Muscle layer of colon (tissue), 2 donors: ENCODE measurements at regions not wholly inside any gene's neighbourhood (a gene's known extent, or its start where the extent isn't known, plus 50 kb on each side); places are given as distances from the start of the nearest gene placed in this dataset.
"Not testable (repeated sequence)": the region's sequence is repeated elsewhere in the genome, so short reads cannot be mapped to it uniquely, and the experiment has no call there.

Experiments
- H3K27ac ChIP-seq: one replicate; pipeline ENCODE4 v1.7.0; 2013; ENCODE audit warnings: low read depth, mild to moderate bottlenecking, low read length, moderate library complexity
- H3K27me3 ChIP-seq, 2 donors: one replicate each; pipeline ENCODE4 v1.7.0; 2013; ENCODE audit warnings: low read length in 2 of 2, mild to moderate bottlenecking in 2 of 2; ENCODE audit not compliant: insufficient read depth in 2 of 2, control insufficient read depth in 1 of 2
- H3K36me3 ChIP-seq: one replicate; pipeline ENCODE4 v1.7.0; 2013; ENCODE audit warnings: mild to moderate bottlenecking, low read length; ENCODE audit not compliant: insufficient read depth
- H3K4me1 ChIP-seq: one replicate; pipeline ENCODE4 v1.7.0; 2013; ENCODE audit warnings: mild to moderate bottlenecking, low read length; ENCODE audit not compliant: insufficient read depth
- H3K4me3 ChIP-seq, 2 donors: one replicate each; pipeline ENCODE4 v1.7.0; 2013; ENCODE audit warnings: low read length in 2 of 2, low read depth in 1 of 2, mild to moderate bottlenecking in 1 of 2, moderate library complexity in 1 of 2
- H3K9ac ChIP-seq: one replicate; pipeline ENCODE4 v1.7.0; 2013; ENCODE audit warnings: low read length
- H3K9me3 ChIP-seq: one replicate; pipeline ENCODE4 v1.7.0; 2013; ENCODE audit warnings: mild to moderate bottlenecking, low read length
- donor health status: abdominal sarcoma.
- donor health status: Adenocarcinoma of cecum.

GRCh38 chr2:20115902-20116301, 64.5 kb upstream of the LAPTM4A start:
- H3K4me3 ChIP-seq, result no peak overlapping the region
- H3K27ac ChIP-seq, result no peak overlapping the region
- no peaks in the 10 kb centered on the region for H3K4me1 ChIP-seq
- H3K27me3 ChIP-seq, result no peaks in the 10 kb centered on the region
- H3K9ac ChIP-seq, result no peak overlapping the region
- H3K36me3 ChIP-seq, result no peaks in the 10 kb centered on the region
- no peaks in the 10 kb centered on the region for H3K9me3 ChIP-seq

DNA sequence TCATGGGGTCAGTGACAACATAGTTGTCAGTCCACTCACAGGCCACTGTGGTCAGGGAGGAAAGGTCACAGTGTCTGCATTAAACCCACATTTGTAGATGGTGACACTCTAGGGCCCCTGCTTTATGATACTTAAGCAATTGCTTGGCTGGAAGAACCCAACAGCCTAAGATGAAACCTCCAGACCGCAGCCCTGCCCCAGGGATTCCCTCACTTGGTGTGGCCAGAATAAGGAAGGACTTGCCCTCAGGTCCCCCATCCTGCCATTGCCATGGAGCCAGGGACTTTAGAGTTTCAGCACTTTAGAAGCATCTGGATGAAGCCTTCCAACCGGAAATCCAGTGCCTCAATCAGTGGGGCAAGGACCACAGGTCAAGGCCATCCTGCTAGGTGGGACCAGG, 63.9 kb upstream of the LAPTM4A start:
- Histone ChIP-seq H3K9me3 (no peaks in the 10 kb centered on the region), H3K4me1 (no peaks in the 10 kb centered on the region), H3K27ac (no peak overlapping the region), H3K9ac (no peak overlapping the region), H3K4me3 (no peak overlapping the region), H3K27me3 (no peaks in the 10 kb centered on the region), H3K36me3 (no peaks in the 10 kb centered on the region)

DNA sequence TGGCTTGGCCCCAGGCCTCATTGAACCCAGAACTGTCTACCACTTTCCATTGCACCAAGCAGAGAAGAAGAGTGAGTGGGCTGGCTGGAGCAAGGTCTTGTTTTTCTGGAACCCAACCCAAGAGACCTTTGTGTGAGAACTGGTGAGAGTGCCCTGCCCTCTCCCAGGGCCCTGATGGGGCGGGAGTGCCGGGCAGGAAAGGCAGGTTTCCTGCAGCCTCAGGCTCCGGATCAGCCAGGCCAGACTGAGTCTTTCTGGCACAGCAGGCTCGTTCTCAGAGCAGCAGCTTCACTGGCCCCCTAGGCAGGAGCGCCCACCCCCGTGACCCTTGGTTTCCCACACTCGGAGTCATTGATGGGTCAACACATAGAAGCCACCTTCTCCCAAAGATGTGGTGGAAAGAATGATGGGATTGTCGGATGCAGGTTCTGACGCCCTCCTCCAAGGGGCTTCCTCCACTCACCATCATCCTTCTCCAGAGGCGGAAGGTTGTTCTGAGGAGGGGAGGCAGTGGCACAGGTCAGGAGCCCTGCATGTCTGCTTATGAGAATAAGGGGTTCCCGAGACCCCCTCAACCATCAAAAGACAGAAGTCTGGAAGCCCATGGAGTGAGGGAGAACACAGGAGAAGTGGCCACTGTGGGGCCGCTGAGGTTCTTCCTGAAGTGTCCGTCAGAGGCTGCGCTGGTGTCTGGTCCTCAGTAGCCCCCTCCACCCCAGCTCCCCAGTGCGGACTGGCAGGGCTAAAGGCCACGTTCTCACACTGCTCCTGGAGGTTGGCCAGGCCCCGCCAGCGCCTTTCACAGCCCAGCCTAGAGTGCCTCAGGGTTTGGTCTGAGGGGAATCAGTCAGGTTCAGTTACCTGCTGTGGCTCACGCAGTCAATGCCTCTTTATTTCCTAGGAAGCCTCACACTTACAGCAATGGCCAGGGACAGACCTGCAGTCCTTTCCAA, 62.8 kb upstream of the LAPTM4A start:
- Histone ChIP-seq H3K4me1 (no peaks in the 10 kb centered on the region), H3K4me3 (no peak overlapping the region), H3K27me3 (no peaks in the 10 kb centered on the region), H3K27ac (no peak overlapping the region), H3K9me3 (no peaks in the 10 kb centered on the region), H3K9ac (no peak overlapping the region), H3K36me3 (no peaks in the 10 kb centered on the region)

- H3K36me3 ChIP-seq, result no peaks in the 10 kb centered on the region
- no peaks in the 10 kb centered on the region for H3K9me3 ChIP-seq
- H3K9ac ChIP-seq, result no peak overlapping the region
- no peaks in the 10 kb centered on the region for H3K4me1 ChIP-seq
- no peaks in the 10 kb centered on the region for H3K27me3 ChIP-seq
- no peak overlapping the region for H3K4me3 ChIP-seq
- no peak overlapping the region for H3K27ac ChIP-seq
Observed at GRCh38 chr2:20113004-20113796, 61.8 kb upstream of the LAPTM4A start.

DNA sequence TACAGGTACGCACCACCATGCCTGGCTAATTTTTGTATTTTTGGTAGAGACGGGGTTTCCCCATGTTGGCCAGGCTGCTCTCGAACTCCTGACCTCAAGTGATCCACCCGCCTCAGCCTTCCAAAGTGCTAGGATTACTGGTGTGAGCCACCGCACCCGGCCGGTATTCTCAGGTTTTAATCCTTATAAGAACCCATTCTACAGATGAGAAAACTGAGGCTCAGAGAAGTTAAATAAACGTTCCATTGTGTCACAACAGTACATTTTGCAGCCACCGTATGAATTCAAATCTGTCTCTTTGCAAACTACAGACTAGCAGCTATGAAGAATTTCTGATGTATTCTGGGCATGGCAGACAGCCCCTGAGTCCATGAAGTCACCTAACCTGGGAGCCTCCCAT, 60.9 kb upstream of the LAPTM4A start:
- not testable (repeated sequence) for H3K9me3 ChIP-seq, H3K4me1 ChIP-seq, H3K36me3 ChIP-seq, H3K9ac ChIP-seq, H3K27ac ChIP-seq, H3K4me3 ChIP-seq, H3K27me3 ChIP-seq

DNA sequence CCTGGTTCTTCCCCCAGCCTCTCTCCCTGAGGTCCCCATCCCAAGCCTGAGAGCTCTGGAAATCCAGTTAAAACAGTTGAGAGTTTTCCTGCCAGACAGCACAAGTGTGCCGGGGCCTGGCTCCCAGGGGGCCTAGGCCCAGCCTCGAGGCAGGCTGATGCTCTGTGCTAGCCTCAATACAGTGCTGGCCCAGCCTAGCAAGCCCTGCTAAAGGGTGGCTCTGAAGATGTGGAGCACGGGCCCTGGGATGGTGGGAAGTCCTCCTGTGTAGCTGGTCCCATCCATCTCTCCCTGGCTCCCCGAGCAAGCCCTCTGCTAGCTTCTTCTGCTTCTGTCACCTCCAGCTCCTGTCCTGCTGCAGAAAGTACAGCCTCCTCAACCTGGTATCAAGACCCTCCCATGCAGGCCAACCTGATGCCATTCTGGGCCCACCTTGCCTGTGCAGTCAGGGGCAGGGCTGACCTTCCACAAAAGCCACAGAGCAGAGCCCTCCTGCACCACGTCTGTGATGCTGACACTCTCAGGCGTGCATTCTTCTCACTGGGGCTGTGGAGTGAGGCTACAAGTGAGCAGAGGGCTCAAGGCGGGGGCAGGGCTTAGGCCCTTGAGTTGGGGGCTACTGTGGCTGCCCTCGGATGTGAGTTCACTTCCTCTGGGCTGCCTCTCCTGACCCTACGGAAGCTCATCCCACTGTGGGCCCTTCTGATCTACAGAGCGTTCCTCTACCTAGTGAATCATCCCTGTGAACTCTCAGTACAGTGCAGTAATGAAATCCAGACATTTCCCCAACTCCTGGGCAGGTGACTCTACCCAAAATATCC, 60.1 kb upstream of the LAPTM4A start:
- Histone ChIP-seq H3K27me3 (no peaks in the 10 kb centered on the region), H3K27ac (no peak overlapping the region), H3K36me3 (no peaks in the 10 kb centered on the region), H3K9me3 (no peaks in the 10 kb centered on the region), H3K4me1 (no peaks in the 10 kb centered on the region), H3K4me3 (no peak overlapping the region), H3K9ac (no peak overlapping the region)

- Histone ChIP-seq H3K36me3 (no peaks in the 10 kb centered on the region), H3K9ac (no peak overlapping the region), H3K9me3 (no peaks in the 10 kb centered on the region), H3K4me1 (no peaks in the 10 kb centered on the region), H3K27ac (no peak overlapping the region), H3K4me3 (no peak overlapping the region), H3K27me3 (no peaks in the 10 kb centered on the region)
Observed at GRCh38 chr2:20110876-20111275, 59.4 kb upstream of the LAPTM4A start.

- Histone ChIP-seq H3K9ac (no peak overlapping the region), H3K36me3 (no peaks in the 10 kb centered on the region), H3K27me3 (no peaks in the 10 kb centered on the region), H3K27ac (no peak overlapping the region), H3K4me3 (no peak overlapping the region), H3K9me3 (no peaks in the 10 kb centered on the region), H3K4me1 (no peaks in the 10 kb centered on the region)
Observed at GRCh38 chr2:20110383-20110782, 59.0 kb upstream of the LAPTM4A start.

DNA sequence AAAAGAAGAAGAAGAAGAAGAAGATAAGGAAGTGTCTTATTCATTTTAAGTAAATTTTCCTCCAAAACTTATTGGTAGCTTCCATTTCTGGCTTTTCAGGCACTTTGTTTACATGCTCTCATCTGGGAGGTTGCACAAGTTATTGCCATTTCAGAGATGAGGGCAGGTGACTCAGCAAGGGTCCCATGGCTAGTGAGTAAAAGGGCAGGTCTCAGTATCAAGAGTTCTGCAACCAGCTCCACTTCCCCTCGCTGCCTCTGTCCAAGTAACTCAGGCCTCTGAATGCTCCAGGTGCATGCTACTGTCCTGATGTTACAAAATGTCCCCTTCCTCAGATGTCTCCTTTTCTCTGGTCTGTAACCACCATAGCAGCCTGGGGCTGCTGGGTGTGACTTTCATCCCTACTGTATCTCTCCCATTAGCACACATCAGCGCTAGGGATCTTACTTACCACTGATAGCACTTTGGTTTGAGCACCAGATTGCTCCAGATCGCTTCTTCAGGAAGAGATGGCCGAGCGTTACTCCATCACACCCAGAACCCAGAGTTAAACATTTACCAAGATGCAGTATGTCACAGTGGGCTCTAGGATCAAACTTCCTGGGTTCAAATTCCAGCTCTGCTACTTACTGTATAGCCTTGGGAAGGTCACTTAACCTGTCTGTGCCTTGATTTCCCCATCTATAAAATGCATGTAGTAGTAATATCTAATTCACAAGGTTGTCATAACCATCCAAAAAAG, 57.4 kb upstream of the LAPTM4A start:
- Histone ChIP-seq H3K27ac (no peak overlapping the region), H3K9ac (no peak overlapping the region), H3K4me3 (no peak overlapping the region)

DNA sequence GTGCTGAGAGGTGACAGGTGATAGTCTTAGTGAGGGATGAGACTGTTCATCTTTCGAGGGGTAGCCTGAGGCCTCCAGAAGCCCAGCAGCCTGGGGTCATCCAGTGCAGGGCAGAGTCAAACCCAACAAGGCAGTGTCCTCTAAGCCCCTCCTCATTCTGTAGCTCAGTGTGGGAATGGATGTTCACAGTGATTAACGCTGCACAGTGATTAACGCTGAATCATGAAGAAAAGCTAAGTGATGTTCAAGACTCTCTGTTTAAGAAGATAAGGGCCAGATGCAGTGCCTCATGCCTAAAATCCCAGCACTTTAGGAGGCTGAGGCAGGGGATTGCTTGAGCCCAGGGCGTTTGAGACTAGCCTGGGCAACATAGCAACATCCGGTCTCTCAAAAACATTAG, 56.3 kb upstream of the LAPTM4A start:
- Histone ChIP-seq H3K36me3 (no peaks in the 10 kb centered on the region), H3K4me1 (no peaks in the 10 kb centered on the region), H3K27ac (no peak overlapping the region), H3K4me3 (no peak overlapping the region), H3K9me3 (no peaks in the 10 kb centered on the region), H3K27me3 (no peaks in the 10 kb centered on the region), H3K9ac (no peak overlapping the region)

More for the DNA sequence above, 57.4 kb upstream of the LAPTM4A start:
- H3K4me1 ChIP-seq, result no peaks in the 10 kb centered on the region
- H3K27me3 ChIP-seq, result no peaks in the 10 kb centered on the region
- H3K9me3 ChIP-seq, result no peaks in the 10 kb centered on the region
- no peaks in the 10 kb centered on the region for H3K36me3 ChIP-seq
